NCI-H2227 treated with DMSO at 0.1 percent for 48 hours (cell line): ENCODE measurements at regions not wholly inside any gene's neighbourhood (a gene's known extent, or its start where the extent isn't known, plus 50 kb on each side); places are given as distances from the start of the nearest gene placed in this dataset.

Source experiments
- DNase-seq: peaks from one replicate; lab custom pipeline; 2025; lab: John Stamatoyannopoulos, UW

DNA sequence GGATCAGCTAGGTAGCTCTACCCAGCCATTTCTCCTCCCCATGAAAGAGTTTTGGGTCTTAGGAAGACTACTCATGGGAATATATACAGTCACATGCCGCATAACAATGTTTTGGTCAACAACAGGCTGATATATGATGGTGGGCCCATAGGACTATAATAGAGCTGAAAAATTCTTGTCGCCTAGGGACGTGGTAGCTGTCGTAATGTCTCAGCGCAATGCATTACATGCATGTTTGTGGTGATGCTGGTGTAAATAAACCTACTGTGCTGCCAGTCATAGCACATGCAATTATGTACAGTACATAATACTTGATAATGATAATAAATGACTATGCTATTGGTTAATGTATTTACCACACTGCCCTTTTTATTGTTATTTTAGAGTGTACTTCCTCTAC, 78.2 kb upstream of the DLX6 start:
- no peak for DNase-seq

- DNase-seq: no peak
Measured at GRCh38 chr7:96928965-96929364, 76.4 kb upstream of the DLX6 start.

DNA sequence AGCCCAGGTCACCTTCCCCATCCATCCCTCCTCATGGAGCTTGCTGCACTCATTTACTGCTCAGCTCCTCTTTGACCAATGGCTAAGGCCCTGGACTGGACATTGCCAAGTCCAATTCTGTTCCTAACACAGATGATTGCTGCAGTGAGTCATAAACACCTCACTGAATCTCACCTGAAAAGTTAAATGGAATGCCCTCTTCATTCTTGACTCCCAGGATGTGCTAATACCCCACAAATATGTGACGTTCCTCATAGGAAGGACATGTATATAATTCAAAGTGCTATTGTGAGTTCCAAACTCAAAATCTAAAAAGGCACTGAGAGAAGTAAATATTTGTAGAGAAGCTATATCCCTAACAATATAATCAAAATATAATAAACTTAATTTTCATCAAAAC, 73.5 kb upstream of the DLX6 start:
- DNase-seq: no peak

GRCh38 chr7:96933067-96933645, 72.2 kb upstream of the DLX6 start:
- no peak for DNase-seq

GRCh38 chr7:96936621-96937020, 68.7 kb upstream of the DLX6 start:
- DNase-seq: no peak

GRCh38 chr7:96942112-96942511, 63.2 kb upstream of the DLX6 start:
- no peak for DNase-seq

DNA sequence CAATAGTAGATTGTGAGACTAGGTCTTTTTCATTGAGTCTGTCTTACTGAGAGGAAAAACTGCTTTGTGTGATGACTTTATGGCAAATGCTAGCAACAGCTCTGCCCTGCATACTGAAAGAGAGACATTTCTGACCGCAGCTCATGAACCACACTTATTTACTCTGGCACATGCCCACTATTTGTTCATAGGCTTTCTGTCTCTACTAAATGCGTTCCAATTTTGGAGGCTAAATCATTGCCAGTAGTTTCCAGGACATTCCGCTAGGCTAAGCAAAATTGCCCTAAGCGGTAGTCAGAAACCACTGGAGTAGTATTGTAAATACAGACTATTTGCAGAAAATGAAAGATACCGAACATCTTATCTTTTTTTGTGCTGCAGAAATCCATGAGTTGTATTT, 55.6 kb upstream of the DLX6 start:
- no peak for DNase-seq

DNA sequence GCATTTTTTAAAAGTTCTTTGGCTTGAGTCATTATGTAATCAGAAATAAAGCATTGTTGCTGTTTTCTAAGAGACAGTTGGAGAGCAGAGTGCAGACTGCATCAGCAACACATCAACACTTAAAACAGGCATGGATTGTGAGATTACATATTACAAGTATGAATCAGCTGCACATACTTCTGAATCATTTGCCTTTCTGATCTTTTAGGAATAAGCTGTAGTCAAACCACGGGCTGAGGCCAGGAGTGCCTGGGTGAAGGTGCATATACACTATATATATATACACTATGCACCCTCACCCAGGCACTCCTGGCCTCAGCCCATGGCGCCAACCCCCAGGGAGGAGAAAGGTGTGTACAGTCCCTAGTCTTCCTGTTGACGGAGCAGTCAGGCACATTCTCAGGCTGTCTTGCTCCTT, 52.4 kb upstream of the DLX6 start:
- DNase-seq: no peak

- DNase-seq: no peak
Measured at GRCh38 chr7:96953676-96954513, 51.5 kb upstream of the DLX6 start.
